ENCODE measurements at regions not wholly inside any gene's neighbourhood (a gene's known extent, or its start where the extent isn't known, plus 50 kb on each side); places are given as distances from the start of the nearest gene placed in this dataset.

GRCh38 chr1:88549536-88549935 lies 134.5 kb upstream of the PKN2 start:
- ChIA-PET SMC1A (ENCODE audit: uncharacterized antibody, unreplicated experiment) (interaction anchor here (0.8 to 2.8 kb wide), 4 partner anchors 11 to 369 kb away, joined by 3 to 13 read pairs (median 4); no protein-coding TSS in a partner anchor), RAD21 (ENCODE audit: unreplicated experiment) (interaction anchor here (0.7 to 2.3 kb wide), 2 partner anchors 66 to 369 kb away, joined by 3 to 11 read pairs; no protein-coding TSS in a partner anchor), CTCF (interaction anchor here (0.6 to 2.1 kb wide), 4 partner anchors 26 to 369 kb away, joined by 3 to 13 read pairs (median 5); no protein-coding TSS in a partner anchor), POLR2A (interaction anchor here (0.6 kb wide), 1 partner anchor 19 kb away, joined by 3 read pairs; no protein-coding TSS in a partner anchor)
- no peaks in the 10 kb centered on the region for H4K20me1 ChIP-seq (ENCODE audit: control insufficient read depth, insufficient read depth)
- in situ Hi-C loops (cut with MboI): no loop called here
- no peak for FAIRE-seq
- BruUV-seq (replicated peaks): no TSS peak
- ATAC-seq: no peak
- no peak overlapping the region for H3K9ac ChIP-seq (ENCODE audit: control insufficient read depth, insufficient read depth, low read length)
- H3K4me2 ChIP-seq (ENCODE audit: control insufficient read depth, insufficient read depth): no peak overlapping the region
- intact Hi-C loops (cut with micrococcal nuclease; ENCODE audit: unreplicated experiment): no loop called here
- no peak for DNase-seq (ENCODE audit: low read depth, low spot score)
- WGBS (ENCODE audit: insufficient coverage, insufficient replicate concordance, low lambda C conversion rate, missing lambda C conversion rate): 40% methylated on average over 1 of the region's 1 CpG
- H3K79me2 ChIP-seq (ENCODE audit: control insufficient read depth, insufficient read depth, low read length): no peaks in the 10 kb centered on the region
- no peak overlapping the region for H3K27ac ChIP-seq (ENCODE audit: control insufficient read depth, insufficient read depth)
- H3K9me3 ChIP-seq (replicated peaks; ENCODE audit: control insufficient read depth, insufficient read depth, low read length): no peaks in the 10 kb centered on the region
- no peaks in the 10 kb centered on the region for H3K4me1 ChIP-seq (ENCODE audit: control insufficient read depth, insufficient read depth, low read length)
- H3K27me3 ChIP-seq (replicated peaks in 1 of 2; ENCODE audit: control insufficient read depth in 2 of 2, insufficient read depth in 2 of 2, low read length in 1 of 2): peaks cover 0 to 1% of the 10 kb centered on the region in 2 experiments; a peak in 1 of 4 replicates
- no peak overlapping the region for H2AFZ ChIP-seq (ENCODE audit: control insufficient read depth, low read depth, low read length)
- no peaks in the 10 kb centered on the region for H3K36me3 ChIP-seq (ENCODE audit: control insufficient read depth in 2 of 2, insufficient read depth in 2 of 2, low read length in 1 of 2)
- no peak overlapping the region for H3K4me3 ChIP-seq
- 0 out of 2 replicates have a peak, but pooled peaks have one; percentile 6 for TF ChIP-seq SMC3 (IDR thresholded peaks at IDR 0.05; ENCODE audit: borderline replicate concordance, low read length)
- no peak for TF ChIP-seq RAD21 (IDR thresholded peaks at IDR 0.05; ENCODE audit: insufficient read depth, low read depth, low read length)

- no TSS peak for BruUV-seq (replicated peaks)
- in situ Hi-C loops (cut with MboI) (no loop called here), intact Hi-C loops (cut with micrococcal nuclease; ENCODE audit: unreplicated experiment) (no loop called here)
- Histone ChIP-seq H3K79me2 (ENCODE audit: control insufficient read depth, insufficient read depth, low read length) (no peaks in the 10 kb centered on the region), H3K4me3 (no peak overlapping the region), H3K9me3 (replicated peaks; ENCODE audit: control insufficient read depth, insufficient read depth, low read length) (no peaks in the 10 kb centered on the region), H3K27ac (ENCODE audit: control insufficient read depth, insufficient read depth) (no peak overlapping the region), H3K4me2 (ENCODE audit: control insufficient read depth, insufficient read depth) (no peak overlapping the region), H3K4me1 (ENCODE audit: control insufficient read depth, insufficient read depth, low read length) (no peaks in the 10 kb centered on the region), H3K27me3 (replicated peaks in 1 of 2; ENCODE audit: control insufficient read depth in 2 of 2, insufficient read depth in 2 of 2, low read length in 1 of 2) (no peaks in the 10 kb centered on the region), H4K20me1 (ENCODE audit: control insufficient read depth, insufficient read depth) (no peaks in the 10 kb centered on the region), H2AFZ (ENCODE audit: control insufficient read depth, low read depth, low read length) (no peak overlapping the region), H3K9ac (ENCODE audit: control insufficient read depth, insufficient read depth, low read length) (no peak overlapping the region), H3K36me3 (ENCODE audit: control insufficient read depth in 2 of 2, insufficient read depth in 2 of 2, low read length in 1 of 2) (no peaks in the 10 kb centered on the region)
- POLR2A ChIA-PET: no interaction called here
- no peak for DNase-seq (ENCODE audit: low read depth, low spot score)
- no peak for FAIRE-seq
- RAD21 ChIA-PET (ENCODE audit: unreplicated experiment): no interaction called here
- SMC1A ChIA-PET (ENCODE audit: uncharacterized antibody, unreplicated experiment): interaction anchor here (0.6 kb wide), 1 partner anchor 237 kb away, joined by 3 read pairs; no protein-coding TSS in a partner anchor
- no peak for ATAC-seq
- 48% methylated on average over 2 of the region's 2 CpGs for WGBS (ENCODE audit: insufficient coverage, insufficient replicate concordance, low lambda C conversion rate, missing lambda C conversion rate)
- CTCF ChIA-PET: interaction anchor here (1.0 kb wide), 1 partner anchor 371 kb away, joined by 3 read pairs; no protein-coding TSS in a partner anchor
- no peak for TF ChIP-seq EED (IDR thresholded peaks at IDR 0.05; ENCODE audit: low read depth)
- no peak for TF ChIP-seq MXI1 (IDR thresholded peaks at IDR 0.05; ENCODE audit: low read depth, low read length)
- no peak for TF ChIP-seq HCFC1 (IDR thresholded peaks at IDR 0.05; ENCODE audit: low read length)
- no peak for TF ChIP-seq CBX3 (IDR thresholded peaks at IDR 0.05; ENCODE audit: borderline replicate concordance, low read depth)
- TF ChIP-seq, protein P1, sequence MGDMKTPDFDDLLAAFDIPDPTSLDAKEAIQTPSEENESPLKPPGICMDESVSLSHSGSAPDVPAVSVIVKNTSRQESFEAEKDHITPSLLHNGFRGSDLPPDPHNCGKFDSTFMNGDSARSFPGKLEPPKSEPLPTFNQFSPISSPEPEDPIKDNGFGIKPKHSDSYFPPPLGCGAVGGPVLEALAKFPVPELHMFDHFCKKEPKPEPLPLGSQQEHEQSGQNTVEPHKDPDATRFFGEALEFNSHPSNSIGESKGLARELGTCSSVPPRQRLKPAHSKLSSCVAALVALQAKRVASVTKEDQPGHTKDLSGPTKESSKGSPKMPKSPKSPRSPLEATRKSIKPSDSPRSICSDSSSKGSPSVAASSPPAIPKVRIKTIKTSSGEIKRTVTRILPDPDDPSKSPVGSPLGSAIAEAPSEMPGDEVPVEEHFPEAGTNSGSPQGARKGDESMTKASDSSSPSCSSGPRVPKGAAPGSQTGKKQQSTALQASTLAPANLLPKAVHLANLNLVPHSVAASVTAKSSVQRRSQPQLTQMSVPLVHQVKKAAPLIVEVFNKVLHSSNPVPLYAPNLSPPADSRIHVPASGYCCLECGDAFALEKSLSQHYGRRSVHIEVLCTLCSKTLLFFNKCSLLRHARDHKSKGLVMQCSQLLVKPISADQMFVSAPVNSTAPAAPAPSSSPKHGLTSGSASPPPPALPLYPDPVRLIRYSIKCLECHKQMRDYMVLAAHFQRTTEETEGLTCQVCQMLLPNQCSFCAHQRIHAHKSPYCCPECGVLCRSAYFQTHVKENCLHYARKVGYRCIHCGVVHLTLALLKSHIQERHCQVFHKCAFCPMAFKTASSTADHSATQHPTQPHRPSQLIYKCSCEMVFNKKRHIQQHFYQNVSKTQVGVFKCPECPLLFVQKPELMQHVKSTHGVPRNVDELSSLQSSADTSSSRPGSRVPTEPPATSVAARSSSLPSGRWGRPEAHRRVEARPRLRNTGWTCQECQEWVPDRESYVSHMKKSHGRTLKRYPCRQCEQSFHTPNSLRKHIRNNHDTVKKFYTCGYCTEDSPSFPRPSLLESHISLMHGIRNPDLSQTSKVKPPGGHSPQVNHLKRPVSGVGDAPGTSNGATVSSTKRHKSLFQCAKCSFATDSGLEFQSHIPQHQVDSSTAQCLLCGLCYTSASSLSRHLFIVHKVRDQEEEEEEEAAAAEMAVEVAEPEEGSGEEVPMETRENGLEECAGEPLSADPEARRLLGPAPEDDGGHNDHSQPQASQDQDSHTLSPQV (IDR thresholded peaks at IDR 0.05): no peak
- no peak for TF ChIP-seq RCOR1 (conservative IDR thresholded peaks at IDR 0.05; ENCODE audit: low read depth, low read length)
- TF ChIP-seq, protein P2, sequence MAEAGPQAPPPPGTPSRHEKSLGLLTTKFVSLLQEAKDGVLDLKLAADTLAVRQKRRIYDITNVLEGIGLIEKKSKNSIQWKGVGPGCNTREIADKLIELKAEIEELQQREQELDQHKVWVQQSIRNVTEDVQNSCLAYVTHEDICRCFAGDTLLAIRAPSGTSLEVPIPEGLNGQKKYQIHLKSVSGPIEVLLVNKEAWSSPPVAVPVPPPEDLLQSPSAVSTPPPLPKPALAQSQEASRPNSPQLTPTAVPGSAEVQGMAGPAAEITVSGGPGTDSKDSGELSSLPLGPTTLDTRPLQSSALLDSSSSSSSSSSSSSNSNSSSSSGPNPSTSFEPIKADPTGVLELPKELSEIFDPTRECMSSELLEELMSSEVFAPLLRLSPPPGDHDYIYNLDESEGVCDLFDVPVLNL (IDR thresholded peaks at IDR 0.05; ENCODE audit: low read depth, low read length): no peak
- TF ChIP-seq MEF2B (IDR thresholded peaks at IDR 0.05; ENCODE audit: partially characterized antibody, poor library complexity, severe bottlenecking): no peak
- TF ChIP-seq NFYA (IDR thresholded peaks at IDR 0.05; ENCODE audit: borderline replicate concordance, low read depth, low read length): no peak
- no peak for TF ChIP-seq BMI1 (IDR thresholded peaks at IDR 0.05; ENCODE audit: borderline replicate concordance)
- TF ChIP-seq NR2C2 (IDR thresholded peaks at IDR 0.05; ENCODE audit: borderline replicate concordance, control insufficient read depth, insufficient read length, low read depth): no peak
These were observed 131.8 kb upstream of the PKN2 start for GRCh38 chr1:88552226-88552625.

Data from GM12878 (cell line).